HCT116 (cell line): ENCODE measurements at regions not wholly inside any gene's neighbourhood (a gene's known extent, or its start where the extent isn't known, plus 50 kb on each side); places are given as distances from the start of the nearest gene placed in this dataset.

Source experiments
- EGR1 ChIP-seq: IDR thresholded peaks from 2 replicates; pipeline ENCODE4 v1.6.1; 2012; ENCODE audit warnings: low read depth
- POLR2A ChIP-seq: IDR thresholded peaks from 2 replicates; pipeline ENCODE4 v1.7.0; 2011; ENCODE audit warnings: borderline replicate concordance; ENCODE audit not compliant: insufficient read depth, insufficient read length; ENCODE audit errors: extremely low read depth
- SIN3A ChIP-seq: IDR thresholded peaks from 2 replicates; pipeline ENCODE4 v1.6.1; 2012; ENCODE audit warnings: low read depth
- TF ChIP-seq, protein P1 (sequence below), 3 experiments: fragments of 200-600 bp in 1 of 3; sonication (generic) in 1 of 3; IDR thresholded peaks in 2 of 3; conservative IDR thresholded peaks in 1 of 3; 2 replicates each; pipeline ENCODE4 v1.5.1; 2012 to 2017; ENCODE audit warnings: low read depth in 2 of 3, low read length in 2 of 3, antibody characterized with exemption in 1 of 3, borderline replicate concordance in 1 of 3, control low read depth in 1 of 3, mild to moderate bottlenecking in 1 of 3, mixed read lengths in 1 of 3, mixed run types in 1 of 3, moderate library complexity in 1 of 3; ENCODE audit not compliant: insufficient read depth in 1 of 3
- TF ChIP-seq, protein P2 (sequence below): IDR thresholded peaks from 2 replicates; pipeline ENCODE4 v1.6.1; 2012

DNA sequence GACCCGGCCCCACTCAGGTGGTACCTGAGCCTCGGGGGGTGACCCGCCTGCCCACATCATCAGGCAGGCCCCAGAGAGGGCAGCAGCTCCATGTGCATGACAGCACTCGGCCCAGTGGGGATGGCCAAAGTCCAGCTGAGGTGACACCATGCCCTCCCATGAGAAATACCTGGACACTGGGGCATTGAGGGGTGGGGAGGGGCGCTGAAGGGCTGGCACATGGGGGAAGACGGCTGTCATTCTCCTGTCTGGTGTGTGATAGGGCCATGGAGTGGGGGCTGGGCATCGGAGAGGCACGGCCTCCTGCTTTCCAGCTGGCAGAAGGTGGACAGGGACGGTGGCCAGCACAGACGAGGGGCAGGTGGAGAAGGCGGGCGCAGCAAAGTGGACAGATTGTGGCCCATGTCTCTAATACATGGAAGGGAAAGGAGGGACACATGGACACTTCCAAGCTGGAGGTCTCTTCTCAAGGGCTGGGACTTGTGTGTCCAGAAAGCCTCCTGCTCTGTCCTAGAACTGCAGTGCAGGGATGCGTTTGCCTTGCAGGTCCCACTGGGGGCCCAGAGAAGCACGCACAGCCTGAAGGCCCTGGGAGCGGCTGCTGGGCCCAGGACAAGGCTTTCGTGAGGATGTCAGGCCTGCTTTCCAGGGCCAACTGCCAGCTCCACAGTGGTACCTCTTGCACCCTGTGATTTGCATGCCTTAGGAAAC is 302.2 kb downstream of the NDUFA10 start:
- no peak for TF ChIP-seq EGR1
- TF ChIP-seq, protein P1, sequence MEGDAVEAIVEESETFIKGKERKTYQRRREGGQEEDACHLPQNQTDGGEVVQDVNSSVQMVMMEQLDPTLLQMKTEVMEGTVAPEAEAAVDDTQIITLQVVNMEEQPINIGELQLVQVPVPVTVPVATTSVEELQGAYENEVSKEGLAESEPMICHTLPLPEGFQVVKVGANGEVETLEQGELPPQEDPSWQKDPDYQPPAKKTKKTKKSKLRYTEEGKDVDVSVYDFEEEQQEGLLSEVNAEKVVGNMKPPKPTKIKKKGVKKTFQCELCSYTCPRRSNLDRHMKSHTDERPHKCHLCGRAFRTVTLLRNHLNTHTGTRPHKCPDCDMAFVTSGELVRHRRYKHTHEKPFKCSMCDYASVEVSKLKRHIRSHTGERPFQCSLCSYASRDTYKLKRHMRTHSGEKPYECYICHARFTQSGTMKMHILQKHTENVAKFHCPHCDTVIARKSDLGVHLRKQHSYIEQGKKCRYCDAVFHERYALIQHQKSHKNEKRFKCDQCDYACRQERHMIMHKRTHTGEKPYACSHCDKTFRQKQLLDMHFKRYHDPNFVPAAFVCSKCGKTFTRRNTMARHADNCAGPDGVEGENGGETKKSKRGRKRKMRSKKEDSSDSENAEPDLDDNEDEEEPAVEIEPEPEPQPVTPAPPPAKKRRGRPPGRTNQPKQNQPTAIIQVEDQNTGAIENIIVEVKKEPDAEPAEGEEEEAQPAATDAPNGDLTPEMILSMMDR (IDR thresholded peaks at IDR 0.05 in 2 of 3, conservative IDR thresholded peaks at IDR 0.05 in 1 of 3; ENCODE audit: borderline replicate concordance in 1 of 3, insufficient read depth in 1 of 3, low read depth in 2 of 3, low read length in 2 of 3), result no peak
- no peak for TF ChIP-seq POLR2A
- TF ChIP-seq, protein P2, sequence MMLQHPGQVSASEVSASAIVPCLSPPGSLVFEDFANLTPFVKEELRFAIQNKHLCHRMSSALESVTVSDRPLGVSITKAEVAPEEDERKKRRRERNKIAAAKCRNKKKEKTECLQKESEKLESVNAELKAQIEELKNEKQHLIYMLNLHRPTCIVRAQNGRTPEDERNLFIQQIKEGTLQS, result no peak
- no peak for TF ChIP-seq SIN3A
